Natural killer cell (primary cell): ENCODE measurements at regions not wholly inside any gene's neighbourhood (a gene's known extent, or its start where the extent isn't known, plus 50 kb on each side); places are given as distances from the start of the nearest gene placed in this dataset.

Experiments used
- ATAC-seq, 3 donors: fragments of 150-1000 bp in 2 of 3; fragments of 200-7000 bp in 1 of 3; cut with Tn5 transposase; 1 replicate in 1 of 3; 2 replicates in 2 of 3; pipeline ENCODE4 v1.10.0; 2021; ENCODE audit warnings: mild to moderate bottlenecking in 2 of 3, moderate library complexity in 2 of 3
- DNase-seq, 2 donors: peaks; one replicate each; pipeline versions ENCODE4 v3.0.0 to v3.0.0-alpha.2; 2013 to 2021; ENCODE audit warnings: mixed read lengths in 1 of 2
- H3K27ac ChIP-seq: one replicate; pipeline ENCODE4 v1.5.1; 2013; ENCODE audit warnings: mild to moderate bottlenecking, low read length
- H3K27me3 ChIP-seq: one replicate; pipeline ENCODE4 v1.6.1; 2013; ENCODE audit warnings: low read length; ENCODE audit not compliant: control insufficient read depth, insufficient read depth
- H3K36me3 ChIP-seq: one replicate; pipeline ENCODE4 v1.6.1; 2013; ENCODE audit warnings: low read length; ENCODE audit not compliant: control insufficient read depth, insufficient read depth
- H3K4me1 ChIP-seq: one replicate; pipeline ENCODE4 v1.6.1; 2013; ENCODE audit warnings: low read length; ENCODE audit not compliant: control insufficient read depth, insufficient read depth
- H3K4me3 ChIP-seq: one replicate; pipeline ENCODE4 v1.5.1; 2013; ENCODE audit warnings: low read length
- H3K9me3 ChIP-seq: one replicate; pipeline ENCODE4 v1.6.1; 2013; ENCODE audit warnings: low read length; ENCODE audit not compliant: control insufficient read depth, insufficient read depth
- H3K27ac Mint-ChIP-seq, 2 donors: one replicate each; pipeline ENCODE4 v1.8.0; 2022; ENCODE audit warnings: mild to moderate bottlenecking in 2 of 2, mixed read lengths in 2 of 2, moderate library complexity in 1 of 2
- H3K27me3 Mint-ChIP-seq, 2 donors: one replicate each; pipeline ENCODE4 v1.8.0; 2022; ENCODE audit warnings: low read depth in 2 of 2, mixed read lengths in 2 of 2
- H3K36me3 Mint-ChIP-seq: one replicate; pipeline ENCODE4 v1.8.0; 2022; ENCODE audit warnings: mixed read lengths
- H3K4me1 Mint-ChIP-seq, 2 donors: one replicate each; pipeline ENCODE4 v1.8.0; 2022; ENCODE audit warnings: mixed read lengths in 2 of 2
- H3K4me3 Mint-ChIP-seq: one replicate; pipeline ENCODE4 v1.8.0; 2022; ENCODE audit warnings: mild to moderate bottlenecking, moderate library complexity, mixed read lengths
- H3K9me3 Mint-ChIP-seq, 2 donors: one replicate each; pipeline ENCODE4 v1.8.0; 2022; ENCODE audit warnings: mixed read lengths in 2 of 2
- CTCF ChIP-seq: fragments of 200-600 bp; IDR thresholded peaks from one replicate; pipeline ENCODE4 v1.8.0; 2022; ENCODE audit warnings: antibody characterized with exemption
- WGBS: methylation state at CpG from one replicate; pipeline ENCODE4 v1.1.7; 2013; ENCODE audit warnings: missing lambda C conversion rate; ENCODE audit not compliant: insufficient coverage; 5-methylcytosine and 5-hydroxymethylcytosine counted together
- intact Hi-C: fragments of 100-400 bp; cut with micrococcal nuclease; formaldehyde crosslinking; loops from one replicate; pipeline ENCODE4 v1.14.2; 2022

GRCh38 chr6:40948570-40948969 is 90.5 kb downstream of the UNC5CL start:
- Histone ChIP-seq H3K36me3 (no peaks in the 10 kb centered on the region), H3K4me3 (no peak overlapping the region), H3K27ac (no peak overlapping the region), H3K9me3 (no peaks in the 10 kb centered on the region), H3K4me1 (no peaks in the 10 kb centered on the region), H3K27me3 (peaks cover 5% of the 10 kb centered on the region)
- Mint-ChIP-seq H3K4me1 (no peaks in the 10 kb centered on the region), H3K4me3 (no peak overlapping the region), H3K9me3 (no peaks in the 10 kb centered on the region), H3K27me3 (peaks cover 12 to 13% of the 10 kb centered on the region in 2 donors), H3K36me3 (no peaks in the 10 kb centered on the region), H3K27ac (no peak overlapping the region)
- DNase-seq (no peak), ATAC-seq (no peak)
- intact Hi-C loops: no loop called here
- 87% methylated on average over 3 of the region's 3 CpGs for WGBS
- no peak for TF ChIP-seq CTCF

- DNase-seq: no peak
- H3K9me3 ChIP-seq: no peaks in the 10 kb centered on the region
- Mint-ChIP-seq H3K27me3 (peaks cover 12 to 13% of the 10 kb centered on the region in 2 donors), H3K27ac (no peak overlapping the region), H3K4me3 (no peak overlapping the region), H3K4me1 (no peaks in the 10 kb centered on the region), H3K9me3 (no peaks in the 10 kb centered on the region), H3K36me3 (no peaks in the 10 kb centered on the region)
- no peak overlapping the region for H3K4me3 ChIP-seq
- no peaks in the 10 kb centered on the region for H3K4me1 ChIP-seq
- ATAC-seq: no peak
- no peaks in the 10 kb centered on the region for H3K36me3 ChIP-seq
- no peak overlapping the region for H3K27ac ChIP-seq
- no peak for TF ChIP-seq CTCF
- intact Hi-C loops: no loop called here
- H3K27me3 ChIP-seq: peaks cover 5% of the 10 kb centered on the region
- 98% methylated on average over 2 of the region's 2 CpGs for WGBS
These were observed 91.0 kb downstream of the UNC5CL start for GRCh38 chr6:40947876-40948526.

GRCh38 chr6:40946738-40947301 is 92.2 kb downstream of the UNC5CL start:
- Histone ChIP-seq H3K9me3 (no peaks in the 10 kb centered on the region), H3K27me3 (peaks cover 3% of the 10 kb centered on the region), H3K36me3 (no peaks in the 10 kb centered on the region), H3K27ac (no peak overlapping the region), H3K4me3 (no peak overlapping the region), H3K4me1 (no peaks in the 10 kb centered on the region)
- H3K36me3 Mint-ChIP-seq: no peaks in the 10 kb centered on the region
- no peak overlapping the region for H3K4me3 Mint-ChIP-seq
- H3K4me1 Mint-ChIP-seq: no peaks in the 10 kb centered on the region
- peaks cover 10 to 15% of the 10 kb centered on the region in 2 donors for H3K27me3 Mint-ChIP-seq
- no peak for TF ChIP-seq CTCF
- H3K27ac Mint-ChIP-seq: no peak overlapping the region
- WGBS: 85% methylated on average over 1 of the region's 1 CpG
- ATAC-seq: no peak
- H3K9me3 Mint-ChIP-seq: no peaks in the 10 kb centered on the region
- intact Hi-C loops: no loop called here
- no peak for DNase-seq

GRCh38 chr6:40937491-40937890 is 101.5 kb downstream of the UNC5CL start:
- Mint-ChIP-seq H3K4me3 (no peak overlapping the region), H3K4me1 (no peaks in the 10 kb centered on the region), H3K27ac (no peak overlapping the region), H3K36me3 (no peaks in the 10 kb centered on the region), H3K27me3 (peaks cover 23 to 48% of the 10 kb centered on the region in 2 donors), H3K9me3 (no peaks in the 10 kb centered on the region)
- Histone ChIP-seq H3K4me1 (no peaks in the 10 kb centered on the region), H3K27ac (no peak overlapping the region), H3K36me3 (no peaks in the 10 kb centered on the region), H3K9me3 (no peaks in the 10 kb centered on the region), H3K4me3 (no peak overlapping the region), H3K27me3 (no peaks in the 10 kb centered on the region)
- 52% methylated on average over 2 of the region's 2 CpGs for WGBS
- intact Hi-C loops: no loop called here
- TF ChIP-seq CTCF: no peak
- no peak for ATAC-seq
- no peak for DNase-seq
